SKM-1 (cell line): ENCODE measurements at regions not wholly inside any gene's neighbourhood (a gene's known extent, or its start where the extent isn't known, plus 50 kb on each side); places are given as distances from the start of the nearest gene placed in this dataset.

Experiments used
- DNase-seq: peaks from one replicate; lab custom pipeline; 2025; ENCODE audit not compliant: unreplicated experiment; lab: John Stamatoyannopoulos, UW

- no peak for DNase-seq
These were observed 166.3 kb downstream of the RASSF9 start for GRCh38 chr12:85669911-85670310.

DNA sequence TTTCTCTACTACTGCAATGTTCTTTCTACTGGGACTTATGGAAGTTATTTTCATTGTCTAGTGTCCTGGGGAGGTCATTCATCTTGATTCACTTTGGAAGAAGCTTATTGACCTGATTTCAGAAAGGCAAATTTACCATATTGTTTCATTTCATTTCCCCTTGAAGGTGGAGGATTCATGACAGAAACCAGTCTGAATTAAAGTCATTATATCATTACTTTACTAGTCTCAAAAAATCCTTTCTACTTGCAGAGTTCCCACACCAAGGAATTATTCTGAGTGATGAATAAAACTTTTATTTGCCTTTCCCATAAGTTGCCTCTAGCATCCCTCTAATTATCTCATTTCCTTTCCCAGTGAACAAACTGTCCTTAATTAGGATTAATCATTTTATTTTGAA lies 163.8 kb downstream of the RASSF9 start:
- no peak for DNase-seq

DNA sequence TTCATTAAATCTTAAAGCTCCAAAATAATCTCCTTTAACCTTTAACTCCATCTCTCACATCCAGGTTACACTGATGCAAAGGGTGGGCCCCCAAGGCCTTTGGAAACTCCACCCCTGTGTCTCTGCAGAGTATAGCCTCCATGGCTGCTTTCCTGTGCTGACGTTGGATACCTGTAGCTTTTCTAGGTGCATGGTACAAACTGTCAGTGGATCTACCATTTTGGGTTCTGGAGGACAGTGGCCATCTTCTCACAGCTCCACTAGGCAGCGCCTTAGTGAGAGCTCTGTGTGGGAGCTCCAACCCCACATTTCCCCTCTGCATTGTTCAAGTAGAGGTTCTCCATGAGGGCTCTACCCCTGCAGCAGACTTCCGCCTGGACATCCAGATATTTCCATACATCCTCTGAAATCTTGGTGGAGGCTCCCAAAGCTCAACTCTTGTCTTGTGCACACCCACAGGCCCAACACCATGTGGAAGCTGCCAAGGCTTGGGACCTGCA lies 162.2 kb downstream of the RASSF9 start:
- no peak for DNase-seq

- no peak for DNase-seq
These were observed 159.1 kb downstream of the RASSF9 start for GRCh38 chr12:85676816-85677749.

DNA sequence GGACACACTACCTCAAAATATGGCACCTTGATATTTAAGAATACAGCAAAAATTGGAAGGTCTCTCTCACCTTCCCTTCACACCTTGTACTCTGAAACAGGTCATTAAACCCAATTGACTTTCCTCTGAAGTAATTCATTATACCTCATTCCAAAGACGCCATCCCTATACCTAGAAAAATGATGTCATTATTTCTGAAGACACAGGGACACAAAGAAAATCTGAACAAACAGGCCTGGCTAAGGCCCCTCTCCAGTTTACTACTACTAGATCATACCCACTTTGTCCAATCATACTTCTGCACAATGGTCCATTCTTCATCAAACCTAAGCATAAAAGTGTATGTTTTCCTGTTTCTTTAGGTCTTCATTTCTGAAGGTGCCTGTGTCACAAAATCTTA lies 156.9 kb downstream of the RASSF9 start:
- DNase-seq, result no peak

- DNase-seq, result no peak
These were observed 155.3 kb downstream of the RASSF9 start for GRCh38 chr12:85680881-85681280.

- DNase-seq, result no peak
These were observed 154.9 kb downstream of the RASSF9 start for GRCh38 chr12:85681333-85681732.

DNA sequence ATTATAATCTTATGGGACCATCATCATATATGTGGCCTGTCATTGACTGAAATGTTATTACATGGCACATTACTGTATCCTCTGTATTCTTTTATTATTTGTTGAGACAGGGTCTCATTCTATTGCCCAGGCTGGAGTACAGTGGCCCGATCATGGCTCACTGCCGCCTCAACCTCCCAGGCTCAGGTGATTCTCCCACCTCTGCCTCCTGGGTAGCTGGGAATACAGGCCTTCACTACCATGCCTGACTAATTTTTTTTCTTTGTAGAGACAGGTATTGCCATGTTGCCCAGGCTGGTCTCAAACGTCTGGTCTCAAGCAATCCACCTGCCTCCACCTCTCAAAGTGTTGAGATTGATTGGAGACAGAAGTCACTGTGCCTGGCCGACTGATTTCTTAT lies 153.2 kb downstream of the RASSF9 start:
- no peak for DNase-seq

GRCh38 chr12:85688837-85689236 lies 147.4 kb downstream of the RASSF9 start:
- DNase-seq, result no peak

DNA sequence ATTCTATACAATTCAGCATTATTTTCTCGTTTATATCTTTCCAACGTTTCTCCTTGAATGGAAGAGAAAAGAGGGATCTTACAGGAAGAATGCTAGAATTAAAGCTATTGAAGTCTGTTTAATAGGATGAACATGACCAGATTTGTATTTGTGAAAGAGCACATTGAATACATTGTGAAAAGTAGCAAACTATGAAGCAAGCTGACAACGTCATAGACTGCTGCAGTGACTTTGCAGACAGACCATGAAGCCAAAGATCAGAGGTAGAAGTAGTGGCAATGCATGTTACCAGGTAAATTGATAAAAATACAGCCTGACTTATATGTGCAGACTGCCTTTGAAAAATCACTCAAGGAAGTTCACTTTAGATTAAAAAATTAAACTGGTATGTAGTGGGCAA lies 146.1 kb downstream of the RASSF9 start:
- DNase-seq, result no peak

DNA sequence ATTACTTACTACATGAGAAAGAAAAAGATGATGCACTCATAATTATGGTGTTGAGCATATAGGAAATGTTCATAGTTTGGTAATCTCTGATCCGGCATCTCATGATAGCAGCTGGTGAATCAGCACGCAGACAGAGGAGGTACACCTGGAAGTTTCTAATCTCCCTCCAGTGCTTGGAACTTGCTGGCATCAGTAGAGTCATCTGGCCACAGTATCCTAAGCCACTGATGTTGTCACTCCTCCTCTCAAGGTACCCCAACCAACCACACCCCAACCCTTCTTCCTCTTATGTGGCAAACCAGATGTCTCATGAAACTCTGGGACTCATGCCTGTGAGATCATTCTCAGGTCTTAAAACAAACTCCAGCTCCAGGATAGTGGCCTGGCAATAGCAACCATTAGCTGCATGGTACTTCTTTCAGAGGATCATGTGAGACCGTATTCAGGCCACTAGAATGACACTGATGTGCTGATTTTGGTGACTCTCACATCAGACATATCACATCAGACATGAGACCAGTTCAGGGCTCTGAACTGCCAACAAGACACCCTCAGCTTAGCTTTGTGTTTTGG lies 143.0 kb downstream of the RASSF9 start:
- DNase-seq, result no peak

DNA sequence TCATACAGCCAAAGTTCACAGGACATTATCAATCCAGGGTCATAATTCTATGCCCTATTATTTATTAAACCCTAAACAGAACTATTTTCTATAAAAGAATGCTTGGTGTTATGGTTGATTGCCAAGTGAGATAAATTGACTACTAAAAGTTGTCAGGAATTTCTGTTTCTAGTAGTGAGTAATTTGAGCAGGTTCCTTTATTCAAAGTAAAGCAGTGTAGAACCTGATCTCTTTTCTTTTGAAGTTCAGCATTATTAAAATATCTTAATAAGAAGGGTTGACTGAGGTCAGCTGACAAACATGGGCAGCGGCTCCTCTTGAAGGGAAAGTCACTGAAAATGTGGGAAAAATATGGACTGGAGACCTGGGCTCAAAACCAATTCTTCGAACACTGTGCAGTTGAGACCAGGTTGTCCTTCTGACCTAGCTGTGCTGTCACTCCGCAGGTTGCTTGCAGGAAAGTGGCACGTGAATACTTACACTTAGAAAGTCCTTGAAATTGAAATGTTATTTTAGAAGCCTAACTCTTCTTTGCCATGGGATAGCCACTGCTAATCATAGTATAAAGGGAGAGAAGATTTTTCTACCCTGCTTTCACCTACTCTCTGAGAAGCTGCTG lies 141.0 kb downstream of the RASSF9 start:
- no peak for DNase-seq

DNA sequence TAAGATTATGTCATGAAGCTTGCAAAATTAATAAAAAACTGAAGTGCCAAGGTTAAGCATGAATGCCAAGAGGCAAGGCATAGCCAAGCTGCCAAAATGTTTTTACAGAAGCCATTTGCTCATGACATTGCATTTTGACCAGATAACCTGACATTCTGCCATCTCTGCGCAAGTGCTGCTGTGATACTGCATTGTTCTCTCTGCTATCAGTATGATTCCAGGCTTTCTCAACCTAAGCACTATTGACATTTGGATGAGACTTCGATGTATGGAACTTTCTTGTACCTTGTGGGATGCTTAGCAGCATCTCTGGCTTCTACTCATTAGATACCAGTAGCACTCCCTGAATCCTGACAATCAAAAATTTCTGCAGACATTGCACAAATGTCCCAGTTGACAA lies 139.2 kb downstream of the RASSF9 start:
- no peak for DNase-seq

DNA sequence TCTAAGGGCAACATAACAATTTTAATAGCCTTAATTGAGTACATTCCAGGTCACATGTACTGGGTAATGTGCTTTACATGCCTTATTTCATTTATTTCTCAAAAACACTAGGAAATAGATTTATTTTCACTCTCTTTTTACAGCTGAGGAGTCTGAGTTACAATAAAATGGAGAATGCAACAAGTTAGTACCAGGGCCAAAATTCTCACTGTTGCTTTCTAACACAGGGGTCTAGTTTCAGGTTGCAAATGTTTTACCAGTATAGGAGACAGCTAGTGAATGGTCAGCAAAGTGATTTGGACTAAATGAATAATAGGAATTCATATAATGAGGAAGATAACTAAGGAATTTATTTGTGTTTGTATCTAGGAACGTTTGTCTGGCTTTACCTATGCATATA lies 137.3 kb downstream of the RASSF9 start:
- no peak for DNase-seq

- DNase-seq, result no peak
These were observed 127.4 kb downstream of the RASSF9 start for GRCh38 chr12:85708775-85709174.

DNA sequence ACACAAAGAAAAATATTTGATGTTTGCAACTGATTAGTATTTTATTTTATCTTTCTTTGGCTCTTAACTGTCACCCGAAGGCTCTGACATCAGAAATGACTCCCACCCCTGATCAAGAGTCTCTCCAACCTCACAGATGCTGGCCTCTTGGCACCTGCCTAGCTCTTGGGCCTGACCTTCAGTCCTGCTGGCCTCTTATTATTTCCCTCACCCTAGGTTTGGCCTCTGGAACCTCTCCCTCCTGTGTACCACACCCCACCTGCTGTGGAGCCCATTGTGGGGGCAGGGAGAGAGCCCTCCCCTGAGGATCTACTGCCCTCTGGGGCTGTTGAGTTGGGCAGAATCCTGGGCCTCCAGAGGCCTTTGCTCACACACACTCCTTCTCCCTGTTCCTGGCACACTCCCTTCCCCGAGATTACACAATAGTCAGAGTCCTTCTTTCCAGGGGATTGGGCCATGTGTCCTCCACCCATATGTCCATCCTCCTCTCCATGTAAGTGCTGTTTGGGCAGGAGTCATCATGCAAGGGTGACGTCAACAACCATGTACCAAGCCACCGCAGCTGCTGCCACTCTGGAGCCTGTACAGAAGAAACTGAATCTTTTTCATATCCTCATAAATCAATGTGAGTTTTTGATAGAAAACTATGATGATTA lies 124.3 kb downstream of the RASSF9 start:
- DNase-seq, result no peak

DNA sequence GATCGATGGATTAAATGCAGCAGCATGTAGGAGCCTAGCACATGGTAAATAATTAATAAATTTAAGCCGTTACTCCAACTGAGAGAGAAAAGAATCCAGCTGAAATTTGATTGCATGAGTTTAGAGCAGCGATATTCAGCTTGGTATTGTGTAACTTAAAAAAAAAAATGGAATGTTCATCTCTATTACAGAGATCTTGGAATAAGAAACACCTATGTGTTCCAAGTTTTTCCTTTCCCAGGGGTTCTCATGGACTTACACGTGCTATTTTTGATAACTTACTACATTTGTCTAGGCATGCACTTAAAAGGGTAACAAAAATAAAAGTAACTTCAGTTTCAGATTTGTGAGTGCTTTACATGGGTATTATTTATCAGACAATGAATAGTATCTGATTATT lies 122.8 kb downstream of the RASSF9 start:
- no peak for DNase-seq

DNA sequence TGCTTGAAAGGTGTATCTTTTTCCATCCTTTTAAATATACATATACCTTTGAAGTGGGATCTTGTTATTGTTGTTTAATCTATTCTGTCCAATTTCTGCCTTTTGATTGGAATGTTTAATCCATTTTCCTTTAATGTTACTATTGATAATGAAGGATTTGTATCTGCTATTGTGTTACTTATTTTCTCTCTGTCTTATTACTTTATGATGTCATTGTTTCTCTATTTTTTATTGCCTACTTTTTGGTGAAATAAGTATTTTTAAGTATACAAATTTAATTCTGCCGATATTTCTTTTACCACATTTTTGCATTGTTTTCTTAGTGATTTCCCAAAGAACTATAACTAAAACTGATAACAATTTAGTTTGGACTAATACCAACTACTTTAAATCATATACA lies 121.8 kb downstream of the RASSF9 start:
- no peak for DNase-seq

- DNase-seq, result no peak
These were observed 115.7 kb downstream of the RASSF9 start for GRCh38 chr12:85720308-85721033.

GRCh38 chr12:85725991-85726390 lies 110.2 kb downstream of the RASSF9 start:
- DNase-seq, result no peak
